H1 (cell line): ENCODE measurements at regions not wholly inside any gene's neighbourhood (a gene's known extent, or its start where the extent isn't known, plus 50 kb on each side); places are given as distances from the start of the nearest gene placed in this dataset.

ENCODE experiments used
- CTCF ChIA-PET: fragments of 300-600 bp; sonication (Branson Sonifier 250); formaldehyde crosslinking; loops from one replicate; lab custom pipeline; 2021; ENCODE audit not compliant: partially characterized antibody; lab: Charles Lee
- POLR2A ChIA-PET: fragments of 300-600 bp; sonication (Branson Sonifier 250); formaldehyde crosslinking; loops from one replicate; lab custom pipeline; 2021; ENCODE audit warnings: inconsistent platforms; ENCODE audit not compliant: partially characterized antibody; lab: Charles Lee
- DNase-seq, 2 experiments: peaks; one replicate each; pipeline versions ENCODE4 v3.0.0 to v3.0.0-alpha.2; 2010 to 2022; ENCODE audit warnings: low spot score in 2 of 2, low read depth in 1 of 2, mixed read lengths in 1 of 2
- FAIRE-seq: peaks from 2 replicates; lab custom pipeline; 2011; peaks lifted over from hg19 to GRCh38; lab: Jason Lieb, UNC
- H2AFZ ChIP-seq: 2 replicates; pipeline ENCODE4 v1.8.1; 2012; ENCODE audit warnings: low read length, inconsistent platforms
- H2AK5ac ChIP-seq: 2 replicates; pipeline ENCODE4 v1.6.1; 2013; ENCODE audit warnings: low read depth, low read length
- H2BK120ac ChIP-seq: replicated peaks from 2 replicates; pipeline ENCODE3; 2013; ENCODE audit warnings: low read depth, low read length, inconsistent platforms
- H2BK12ac ChIP-seq: 2 replicates; pipeline ENCODE4 v1.6.1; 2013; ENCODE audit warnings: low read depth, low read length
- H2BK15ac ChIP-seq: 2 replicates; pipeline ENCODE4 v1.6.1; 2013; ENCODE audit warnings: low read length
- H2BK20ac ChIP-seq: 2 replicates; pipeline ENCODE4 v1.6.1; 2013; ENCODE audit warnings: low read length
- H2BK5ac ChIP-seq: 2 replicates; pipeline ENCODE4 v1.6.1; 2013; ENCODE audit warnings: low read depth, low read length
- H3K14ac ChIP-seq: 2 replicates; pipeline ENCODE4 v1.6.1; 2013; ENCODE audit warnings: inconsistent platforms; ENCODE audit not compliant: insufficient read length
- H3K18ac ChIP-seq: 2 replicates; pipeline ENCODE4 v1.6.1; 2013; ENCODE audit warnings: low read length; ENCODE audit errors: extremely low read depth
- H3K23ac ChIP-seq: 2 replicates; pipeline ENCODE4 v1.6.1; 2013; ENCODE audit warnings: inconsistent platforms; ENCODE audit not compliant: insufficient read length
- H3K23me2 ChIP-seq: 2 replicates; pipeline ENCODE4 v1.6.1; 2013; ENCODE audit warnings: low read depth, low read length
- H3K27ac ChIP-seq: 2 replicates; pipeline ENCODE4 v1.6.1; 2011; ENCODE audit warnings: low read depth, low read length, inconsistent platforms
- H3K27me3 ChIP-seq, 4 experiments: replicated peaks in 1 of 4; 1 replicate in 1 of 4; 2 replicates in 3 of 4; pipeline versions ENCODE4 v1.6.1 to v1.8.1; 2011 to 2013; ENCODE audit warnings: low read length in 3 of 4, mild to moderate bottlenecking in 3 of 4, inconsistent platforms in 2 of 4, mixed read lengths in 2 of 4, moderate library complexity in 1 of 4; ENCODE audit not compliant: control insufficient read depth in 3 of 4, insufficient read depth in 3 of 4; ENCODE audit errors: extremely low read depth in 1 of 4
- H3K36me3 ChIP-seq, 4 experiments: 2 replicates each; pipeline versions ENCODE4 v1.6.1 to v1.8.1; 2011 to 2013; ENCODE audit warnings: mild to moderate bottlenecking in 4 of 4, low read length in 3 of 4, moderate library complexity in 2 of 4, control low read depth in 1 of 4, inconsistent platforms in 1 of 4; ENCODE audit not compliant: insufficient read depth in 4 of 4, control insufficient read depth in 2 of 4
- H3K4ac ChIP-seq: replicated peaks from 2 replicates; pipeline ENCODE3; 2013; ENCODE audit warnings: low read length, low read depth, mixed read lengths, inconsistent platforms; ENCODE audit not compliant: insufficient read length
- H3K4me1 ChIP-seq, 4 experiments: replicated peaks in 1 of 4; 1 replicate in 1 of 4; 2 replicates in 3 of 4; pipeline versions ENCODE4 v1.6.1 to v1.8.1; 2011 to 2013; ENCODE audit warnings: low read length in 3 of 4, inconsistent platforms in 2 of 4, mixed read lengths in 1 of 4; ENCODE audit not compliant: insufficient read depth in 4 of 4, control insufficient read depth in 3 of 4
- H3K4me2 ChIP-seq, 2 experiments: 2 replicates each; pipeline versions ENCODE4 v1.6.1 to v1.8.1; 2011 to 2013; ENCODE audit warnings: low read depth in 2 of 2, low read length in 2 of 2, control low read depth in 1 of 2, inconsistent platforms in 1 of 2, mild to moderate bottlenecking in 1 of 2; ENCODE audit not compliant: insufficient read depth in 1 of 2
- H3K4me3 ChIP-seq, 4 experiments: fragments of 200-600, 300-600 bp in 1 of 4; sonication (generic), shearing (Covaris generic), sonication (Bioruptor Twin) in 1 of 4; 2 replicates each; pipeline versions ENCODE4 v1.5.1 to v1.8.1; 2011 to 2016; ENCODE audit warnings: low read length in 4 of 4, low read depth in 3 of 4, control low read depth in 2 of 4, inconsistent platforms in 2 of 4, mild to moderate bottlenecking in 2 of 4, mixed read lengths in 1 of 4, moderate library complexity in 1 of 4; ENCODE audit not compliant: insufficient read depth in 2 of 4; ENCODE audit errors: extremely low read depth in 1 of 4
- H3K56ac ChIP-seq: replicated peaks from 2 replicates; pipeline ENCODE3; 2013; ENCODE audit warnings: low read depth, mild to moderate bottlenecking, mixed read lengths, low read length, inconsistent platforms; ENCODE audit not compliant: insufficient read length
- H3K79me1 ChIP-seq: 2 replicates; pipeline ENCODE4 v1.6.1; 2013; ENCODE audit warnings: low read depth, low read length, control low read depth
- H3K79me2 ChIP-seq, 2 experiments: 2 replicates each; pipeline versions ENCODE4 v1.6.1 to v1.8.1; 2012 to 2013; ENCODE audit warnings: low read length in 2 of 2, mild to moderate bottlenecking in 2 of 2, inconsistent platforms in 1 of 2; ENCODE audit not compliant: insufficient read depth in 2 of 2, control insufficient read depth in 1 of 2
- H3K9ac ChIP-seq, 4 experiments: replicated peaks in 1 of 4; 1 replicate in 1 of 4; 2 replicates in 3 of 4; pipeline versions ENCODE4 v1.6.1 to v1.8.1; 2011 to 2013; ENCODE audit warnings: low read depth in 3 of 4, low read length in 3 of 4, control low read depth in 2 of 4, mild to moderate bottlenecking in 2 of 4, moderate library complexity in 2 of 4, inconsistent platforms in 1 of 4; ENCODE audit errors: extremely low read depth in 1 of 4
- H3K9me3 ChIP-seq, 2 experiments: 2 replicates each; pipeline versions ENCODE4 v1.6.1 to v1.8.1; 2012 to 2013; ENCODE audit warnings: mild to moderate bottlenecking in 2 of 2, moderate library complexity in 2 of 2, control low read depth in 1 of 2, inconsistent platforms in 1 of 2, low read depth in 1 of 2, low read length in 1 of 2, mixed read lengths in 1 of 2; ENCODE audit not compliant: insufficient read depth in 2 of 2
- H4K20me1 ChIP-seq, 2 experiments: replicated peaks in 1 of 2; 2 replicates each; pipeline versions ENCODE3 to v1.8.1; 2011 to 2013; ENCODE audit warnings: inconsistent platforms in 2 of 2, low read length in 2 of 2, mild to moderate bottlenecking in 1 of 2; ENCODE audit not compliant: insufficient read depth in 2 of 2, control insufficient read depth in 1 of 2
- H4K5ac ChIP-seq: 2 replicates; pipeline ENCODE4 v1.6.1; 2013; ENCODE audit warnings: low read length, low read depth, mixed read lengths, inconsistent platforms; ENCODE audit not compliant: insufficient read length
- H4K8ac ChIP-seq: 2 replicates; pipeline ENCODE4 v1.8.0; 2013; ENCODE audit warnings: mild to moderate bottlenecking, moderate library complexity, low read length, inconsistent platforms; ENCODE audit not compliant: insufficient read depth; ENCODE audit errors: extremely low read depth
- H4K91ac ChIP-seq: replicated peaks from 2 replicates; pipeline ENCODE3; 2013; ENCODE audit warnings: low read length, mixed read lengths, inconsistent platforms; ENCODE audit not compliant: insufficient read length
- CEBPB ChIP-seq: IDR thresholded peaks from 2 replicates; pipeline ENCODE4 v1.6.1; 2012; ENCODE audit warnings: low read depth, low read length
- EGR1 ChIP-seq: IDR thresholded peaks from 2 replicates; pipeline ENCODE4 v1.6.1; 2011; ENCODE audit warnings: low read depth, low read length, borderline replicate concordance
- JUN ChIP-seq: IDR thresholded peaks from 2 replicates; pipeline ENCODE4 v1.6.1; 2011; ENCODE audit warnings: low read depth, mild to moderate bottlenecking, improper control_type of control experiment, low read length
- MAFK ChIP-seq: IDR thresholded peaks from 2 replicates; pipeline ENCODE4 v1.6.1; 2012; ENCODE audit warnings: low read depth, mild to moderate bottlenecking, improper control_type of control experiment, low read length
- NANOG ChIP-seq: IDR thresholded peaks from 2 replicates; pipeline ENCODE4 v1.6.1; 2011; ENCODE audit warnings: low read length, low read depth, mild to moderate bottlenecking, inconsistent platforms; ENCODE audit not compliant: insufficient read depth, poor library complexity, severe bottlenecking
- PHF8 ChIP-seq: fragments of 200-600 bp; sonication (generic); conservative IDR thresholded peaks from 2 replicates; pipeline ENCODE4 v1.7.1; 2012; ENCODE audit warnings: low read depth, mild to moderate bottlenecking, inconsistent platforms, low read length, moderate library complexity
- RAD21 ChIP-seq, 2 experiments: IDR thresholded peaks in 1 of 2; conservative IDR thresholded peaks in 1 of 2; 2 replicates each; pipeline ENCODE4 v1.6.1; 2011; ENCODE audit warnings: low read depth in 2 of 2, low read length in 2 of 2, improper control_type of control experiment in 1 of 2, inconsistent platforms in 1 of 2, mild to moderate bottlenecking in 1 of 2, moderate library complexity in 1 of 2
- SRF ChIP-seq: IDR thresholded peaks from 2 replicates; pipeline ENCODE4 v1.6.1; 2011; ENCODE audit warnings: mild to moderate bottlenecking, low read depth, low read length, moderate library complexity
- SUZ12 ChIP-seq: fragments of 200-600 bp; sonication (generic); IDR thresholded peaks from 2 replicates; pipeline ENCODE4 v1.6.1; 2012; ENCODE audit warnings: mild to moderate bottlenecking, inconsistent platforms, low read length, moderate library complexity, mixed read lengths
- YY1 ChIP-seq: IDR thresholded peaks from 2 replicates; pipeline ENCODE4 v1.6.1; 2011; ENCODE audit warnings: low read depth, mild to moderate bottlenecking, low read length
- WGBS, 2 experiments: shearing (Covaris generic) in 1 of 2; methylation state at CpG; one replicate each; pipeline versions ENCODE4 v1.1.6 to v1.1.7; 2013 to 2015; ENCODE audit warnings: low lambda C conversion rate in 2 of 2, mixed read lengths in 2 of 2, inconsistent platforms in 1 of 2, low coverage in 1 of 2, missing lambda C conversion rate in 1 of 2; ENCODE audit not compliant: insufficient replicate concordance in 2 of 2, insufficient coverage in 1 of 2, insufficient read length in 1 of 2; ENCODE audit errors: extremely low coverage in 1 of 2, missing lambda C conversion rate in 1 of 2; 5-methylcytosine and 5-hydroxymethylcytosine counted together
- TF ChIP-seq, protein P1 (sequence below): IDR thresholded peaks from 2 replicates; pipeline ENCODE4 v1.6.1; 2012; ENCODE audit warnings: inconsistent platforms
- TF ChIP-seq, protein P2 (sequence below), 3 experiments: IDR thresholded peaks; 1 replicate in 2 of 3; 2 replicates in 1 of 3; pipeline versions ENCODE4 v1.5.1 to v1.6.1; 2011; ENCODE audit warnings: low read length in 3 of 3, mild to moderate bottlenecking in 3 of 3, inconsistent platforms in 2 of 3, low read depth in 1 of 3, moderate library complexity in 1 of 3; ENCODE audit not compliant: insufficient read depth in 1 of 3; ENCODE audit errors: control extremely low read depth in 1 of 3

DNA sequence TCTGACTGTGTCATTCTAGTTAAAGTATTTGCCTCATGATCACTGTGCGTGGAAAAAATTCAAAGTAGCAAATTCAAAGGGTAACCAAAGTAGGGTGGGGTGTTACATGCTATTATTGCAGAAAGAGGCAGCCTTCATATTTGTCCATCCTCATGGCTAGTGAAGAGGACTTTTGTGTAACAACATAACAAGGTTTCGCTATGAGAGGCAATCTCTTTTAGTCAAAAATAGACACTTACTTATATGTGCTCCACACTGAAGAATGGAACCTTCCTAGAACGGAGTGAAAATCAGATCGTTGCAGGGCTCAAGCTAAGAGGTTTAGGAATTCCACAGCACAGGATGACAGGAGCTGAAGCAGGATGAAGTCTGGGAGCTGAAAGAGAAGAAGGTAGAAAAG is 345.1 kb upstream of the CBLB start:
- Histone ChIP-seq H3K4me3 (no peak overlapping the region), H4K5ac (no peak overlapping the region), H3K79me2 (no peaks in the 10 kb centered on the region), H3K27me3 (peaks cover 0 to 1% (median 0%) of the 10 kb centered on the region in 4 experiments; a peak in 1 of 7 replicates), H3K79me1 (no peaks in the 10 kb centered on the region), H3K36me3 (no peaks in the 10 kb centered on the region), H3K23ac (no peak overlapping the region), H2BK120ac (no peak overlapping the region), H3K4me1 (no peaks in the 10 kb centered on the region), H3K23me2 (no peaks in the 10 kb centered on the region), H3K4me2 (no peak overlapping the region), H3K14ac (no peak overlapping the region), H2BK5ac (no peak overlapping the region), H3K27ac (no peak overlapping the region), H2BK15ac (no peak overlapping the region), H2BK12ac (no peak overlapping the region), H3K18ac (no peak overlapping the region), H3K9me3 (no peaks in the 10 kb centered on the region; a peak in 1 of 4 replicates), H2BK20ac (no peak overlapping the region), H2AFZ (no peak overlapping the region), H2AK5ac (no peak overlapping the region), H4K20me1 (no peaks in the 10 kb centered on the region), H4K91ac (no peak overlapping the region), H3K56ac (no peak overlapping the region), H4K8ac (no peak overlapping the region), H3K4ac (no peak overlapping the region), H3K9ac (no peak overlapping the region)
- DNase-seq (no peak), FAIRE-seq (no peak)
- CTCF ChIA-PET, result no interaction called here
- 91% methylated on average over 4 of the region's 4 CpGs; no CpG with 5 or more reads in 1 of the 2 experiments for WGBS, 2 experiments
- POLR2A ChIA-PET, result no interaction called here
- TF ChIP-seq, protein P1, sequence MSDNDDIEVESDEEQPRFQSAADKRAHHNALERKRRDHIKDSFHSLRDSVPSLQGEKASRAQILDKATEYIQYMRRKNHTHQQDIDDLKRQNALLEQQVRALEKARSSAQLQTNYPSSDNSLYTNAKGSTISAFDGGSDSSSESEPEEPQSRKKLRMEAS, result no peak
- TF ChIP-seq RAD21 (IDR thresholded peaks at IDR 0.05 in 1 of 2, conservative IDR thresholded peaks at IDR 0.05 in 1 of 2; ENCODE audit: low read depth in 2 of 2, low read length in 2 of 2) (no peak), JUN (no peak), EGR1 (no peak), PHF8 (no peak), CEBPB (no peak), SUZ12 (no peak), MAFK (no peak), SRF (no peak), YY1 (no peak), NANOG (no peak)
- TF ChIP-seq, protein P2, sequence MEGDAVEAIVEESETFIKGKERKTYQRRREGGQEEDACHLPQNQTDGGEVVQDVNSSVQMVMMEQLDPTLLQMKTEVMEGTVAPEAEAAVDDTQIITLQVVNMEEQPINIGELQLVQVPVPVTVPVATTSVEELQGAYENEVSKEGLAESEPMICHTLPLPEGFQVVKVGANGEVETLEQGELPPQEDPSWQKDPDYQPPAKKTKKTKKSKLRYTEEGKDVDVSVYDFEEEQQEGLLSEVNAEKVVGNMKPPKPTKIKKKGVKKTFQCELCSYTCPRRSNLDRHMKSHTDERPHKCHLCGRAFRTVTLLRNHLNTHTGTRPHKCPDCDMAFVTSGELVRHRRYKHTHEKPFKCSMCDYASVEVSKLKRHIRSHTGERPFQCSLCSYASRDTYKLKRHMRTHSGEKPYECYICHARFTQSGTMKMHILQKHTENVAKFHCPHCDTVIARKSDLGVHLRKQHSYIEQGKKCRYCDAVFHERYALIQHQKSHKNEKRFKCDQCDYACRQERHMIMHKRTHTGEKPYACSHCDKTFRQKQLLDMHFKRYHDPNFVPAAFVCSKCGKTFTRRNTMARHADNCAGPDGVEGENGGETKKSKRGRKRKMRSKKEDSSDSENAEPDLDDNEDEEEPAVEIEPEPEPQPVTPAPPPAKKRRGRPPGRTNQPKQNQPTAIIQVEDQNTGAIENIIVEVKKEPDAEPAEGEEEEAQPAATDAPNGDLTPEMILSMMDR (IDR thresholded peaks at IDR 0.05; ENCODE audit: control extremely low read depth in 1 of 3, insufficient read depth in 1 of 3, low read depth in 1 of 3, low read length in 3 of 3), result no peak
